GM04504 (cell line): ENCODE measurements at regions not wholly inside any gene's neighbourhood (a gene's known extent, or its start where the extent isn't known, plus 50 kb on each side); places are given as distances from the start of the nearest gene placed in this dataset.

Experiments
- DNase-seq: peaks from one replicate; pipeline ENCODE4 v3.0.0-alpha.2; 2012; ENCODE audit warnings: low read depth

- DNase-seq = no peak
Observed at GRCh38 chr18:75586130-75586889, 158.8 kb upstream of the SMIM21 start.

- no peak for DNase-seq
Observed at GRCh38 chr18:75582940-75583339, 155.4 kb upstream of the SMIM21 start.

GRCh38 chr18:75582406-75582821 lies 154.9 kb upstream of the SMIM21 start:
- peak; percentile 59 for DNase-seq

GRCh38 chr18:75581336-75582131 lies 154.0 kb upstream of the SMIM21 start:
- no peak for DNase-seq

- no peak for DNase-seq
Observed at GRCh38 chr18:75574187-75574586, 146.7 kb upstream of the SMIM21 start.

- no peak for DNase-seq
Observed at GRCh38 chr18:75563150-75563549, 135.6 kb upstream of the SMIM21 start.

GRCh38 chr18:75562216-75562615 lies 134.7 kb upstream of the SMIM21 start:
- DNase-seq = no peak

GRCh38 chr18:75558790-75559189 lies 131.3 kb upstream of the SMIM21 start:
- DNase-seq = no peak

- no peak for DNase-seq
Observed at GRCh38 chr18:75556841-75557240, 129.3 kb upstream of the SMIM21 start.

- DNase-seq = no peak
Observed at GRCh38 chr18:75554644-75555185, 127.2 kb upstream of the SMIM21 start.

GRCh38 chr18:75554176-75554575 lies 126.7 kb upstream of the SMIM21 start:
- no peak for DNase-seq

- DNase-seq = no peak
Observed at GRCh38 chr18:75553021-75553420, 125.5 kb upstream of the SMIM21 start.

GRCh38 chr18:75551071-75551470 lies 123.6 kb upstream of the SMIM21 start:
- DNase-seq = no peak

- no peak for DNase-seq
Observed at GRCh38 chr18:75548353-75548905, 120.9 kb upstream of the SMIM21 start.

GRCh38 chr18:75546964-75547363 lies 119.5 kb upstream of the SMIM21 start:
- no peak for DNase-seq

GRCh38 chr18:75545189-75545588 lies 117.7 kb upstream of the SMIM21 start:
- no peak for DNase-seq

GRCh38 chr18:75544496-75544895 lies 117.0 kb upstream of the SMIM21 start:
- DNase-seq = peak; percentile 76

- no peak for DNase-seq
Observed at GRCh38 chr18:75544051-75544481, 116.6 kb upstream of the SMIM21 start.

- DNase-seq = peak; percentile 83
Observed at GRCh38 chr18:75538727-75539126, 111.2 kb upstream of the SMIM21 start.

- DNase-seq = peak; percentile 39
Observed at GRCh38 chr18:75533950-75534349, 106.4 kb upstream of the SMIM21 start.

- DNase-seq = no peak
Observed at GRCh38 chr18:75533209-75533608, 105.7 kb upstream of the SMIM21 start.

- DNase-seq = no peak
Observed at GRCh38 chr18:75531851-75532459, 104.5 kb upstream of the SMIM21 start.
